ENCODE measurements at regions not wholly inside any gene's neighbourhood (a gene's known extent, or its start where the extent isn't known, plus 50 kb on each side); places are given as distances from the start of the nearest gene placed in this dataset.
A peak's percentile ranks its signal among the peaks of the same experiment; 100 is the strongest.

GRCh38 chr3:174755833-174756829 is 103.0 kb upstream of the NAALADL2 start:
- DNase-seq (ENCODE audit: insufficient read length, low spot score, missing footprints) = no peak
- Histone ChIP-seq H3K4me3 (ENCODE audit: insufficient read depth, low read length) (no peak overlapping the region), H4K20me1 (ENCODE audit: insufficient read depth, low read length) (no peaks in the 10 kb centered on the region), H3K9me3 (ENCODE audit: low read depth, low read length) (no peaks in the 10 kb centered on the region), H3K27ac (ENCODE audit: low read depth, low read length) (no peak overlapping the region), H3K4me1 (ENCODE audit: insufficient read depth, low read length) (no peaks in the 10 kb centered on the region), H3K4me2 (ENCODE audit: insufficient read depth, low read length) (no peak overlapping the region), H3K36me3 (ENCODE audit: insufficient read depth, low read length) (no peaks in the 10 kb centered on the region), H2AFZ (ENCODE audit: low read length) (no peak overlapping the region), H3K79me2 (ENCODE audit: insufficient read depth, low read length) (no peaks in the 10 kb centered on the region), H3K27me3 (ENCODE audit: insufficient read depth, low read length) (no peaks in the 10 kb centered on the region)
- TF ChIP-seq, protein P1, sequence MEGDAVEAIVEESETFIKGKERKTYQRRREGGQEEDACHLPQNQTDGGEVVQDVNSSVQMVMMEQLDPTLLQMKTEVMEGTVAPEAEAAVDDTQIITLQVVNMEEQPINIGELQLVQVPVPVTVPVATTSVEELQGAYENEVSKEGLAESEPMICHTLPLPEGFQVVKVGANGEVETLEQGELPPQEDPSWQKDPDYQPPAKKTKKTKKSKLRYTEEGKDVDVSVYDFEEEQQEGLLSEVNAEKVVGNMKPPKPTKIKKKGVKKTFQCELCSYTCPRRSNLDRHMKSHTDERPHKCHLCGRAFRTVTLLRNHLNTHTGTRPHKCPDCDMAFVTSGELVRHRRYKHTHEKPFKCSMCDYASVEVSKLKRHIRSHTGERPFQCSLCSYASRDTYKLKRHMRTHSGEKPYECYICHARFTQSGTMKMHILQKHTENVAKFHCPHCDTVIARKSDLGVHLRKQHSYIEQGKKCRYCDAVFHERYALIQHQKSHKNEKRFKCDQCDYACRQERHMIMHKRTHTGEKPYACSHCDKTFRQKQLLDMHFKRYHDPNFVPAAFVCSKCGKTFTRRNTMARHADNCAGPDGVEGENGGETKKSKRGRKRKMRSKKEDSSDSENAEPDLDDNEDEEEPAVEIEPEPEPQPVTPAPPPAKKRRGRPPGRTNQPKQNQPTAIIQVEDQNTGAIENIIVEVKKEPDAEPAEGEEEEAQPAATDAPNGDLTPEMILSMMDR (IDR thresholded peaks at IDR 0.05; ENCODE audit: extremely low read depth, low read depth, low read length) = no peak

GRCh38 chr3:174758943-174759342 is 100.2 kb upstream of the NAALADL2 start:
- Histone ChIP-seq H3K4me3 (ENCODE audit: insufficient read depth, low read length) (no peak overlapping the region), H3K4me1 (ENCODE audit: insufficient read depth, low read length) (no peaks in the 10 kb centered on the region), H4K20me1 (ENCODE audit: insufficient read depth, low read length) (no peaks in the 10 kb centered on the region), H2AFZ (ENCODE audit: low read length) (no peak overlapping the region), H3K9me3 (ENCODE audit: low read depth, low read length) (no peaks in the 10 kb centered on the region), H3K79me2 (ENCODE audit: insufficient read depth, low read length) (no peaks in the 10 kb centered on the region), H3K27me3 (ENCODE audit: insufficient read depth, low read length) (no peaks in the 10 kb centered on the region), H3K27ac (ENCODE audit: low read depth, low read length) (no peak overlapping the region), H3K4me2 (ENCODE audit: insufficient read depth, low read length) (no peak overlapping the region), H3K36me3 (ENCODE audit: insufficient read depth, low read length) (no peaks in the 10 kb centered on the region)
- TF ChIP-seq, protein P1 (IDR thresholded peaks at IDR 0.05; ENCODE audit: extremely low read depth, low read depth, low read length) = no peak
- DNase-seq (ENCODE audit: insufficient read length, low spot score, missing footprints) = no peak

DNA sequence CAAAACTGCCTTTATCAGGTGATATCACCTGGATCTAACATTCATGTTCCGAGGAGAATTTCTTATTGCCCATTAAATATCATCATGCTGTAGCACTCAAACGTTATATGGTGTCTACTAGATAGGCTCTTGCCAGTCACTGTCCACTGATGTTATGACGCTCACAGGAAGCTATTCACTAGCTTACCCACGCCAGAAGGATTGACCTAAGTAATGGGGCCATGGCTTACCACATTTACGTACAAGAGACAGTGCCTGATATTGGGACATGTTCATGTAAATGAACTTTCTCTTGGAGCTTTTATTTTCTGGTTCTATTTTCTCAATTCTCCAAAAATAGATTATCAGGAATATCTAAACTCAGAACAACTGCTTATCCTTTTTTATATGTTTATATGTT is 91.7 kb upstream of the NAALADL2 start:
- Histone ChIP-seq H3K36me3 (ENCODE audit: insufficient read depth, low read length) (no peaks in the 10 kb centered on the region), H3K4me1 (ENCODE audit: insufficient read depth, low read length) (peaks cover 13% of the 10 kb centered on the region), H3K4me2 (ENCODE audit: insufficient read depth, low read length) (peak overlapping the region; percentile 70), H3K79me2 (ENCODE audit: insufficient read depth, low read length) (no peaks in the 10 kb centered on the region), H3K4me3 (ENCODE audit: insufficient read depth, low read length) (no peak overlapping the region), H4K20me1 (ENCODE audit: insufficient read depth, low read length) (no peaks in the 10 kb centered on the region), H3K9me3 (ENCODE audit: low read depth, low read length) (no peaks in the 10 kb centered on the region), H3K27ac (ENCODE audit: low read depth, low read length) (peak overlapping the region; percentile 70), H2AFZ (ENCODE audit: low read length) (no peak overlapping the region), H3K27me3 (ENCODE audit: insufficient read depth, low read length) (no peaks in the 10 kb centered on the region)
- peak; percentile 27 for DNase-seq (ENCODE audit: insufficient read length, low spot score, missing footprints)
- TF ChIP-seq, protein P1 (IDR thresholded peaks at IDR 0.05; ENCODE audit: extremely low read depth, low read depth, low read length) = no peak

DNA sequence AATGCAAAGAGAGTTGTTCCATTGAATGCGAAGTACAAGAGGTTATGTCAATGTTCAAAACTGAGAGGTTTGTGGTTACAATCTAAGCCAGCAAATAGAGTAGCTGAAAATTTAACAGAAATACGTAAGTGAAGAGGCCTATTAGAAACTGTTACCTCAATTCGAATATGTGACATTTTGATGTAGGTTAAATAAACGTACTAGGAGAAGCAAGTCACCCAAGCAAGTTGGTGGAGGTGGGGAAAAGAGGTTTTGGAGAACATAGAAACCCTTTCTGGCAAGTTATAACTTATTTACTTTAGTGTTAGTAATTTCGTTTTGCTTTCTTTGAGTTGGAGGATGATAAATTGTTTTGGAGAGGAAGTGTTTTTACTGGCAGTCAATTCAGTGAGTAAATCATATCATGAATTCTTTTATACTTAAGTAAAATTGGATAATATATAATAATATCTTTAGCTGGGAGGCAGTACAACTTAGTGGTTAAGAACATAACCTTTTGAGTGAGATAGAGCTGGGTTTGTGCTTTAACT is 91.2 kb upstream of the NAALADL2 start:
- Histone ChIP-seq H3K4me3 (ENCODE audit: insufficient read depth, low read length) (peak overlapping the region; percentile 36), H3K36me3 (ENCODE audit: insufficient read depth, low read length) (no peaks in the 10 kb centered on the region), H3K9me3 (ENCODE audit: low read depth, low read length) (no peaks in the 10 kb centered on the region), H3K4me1 (ENCODE audit: insufficient read depth, low read length) (peaks cover 13% of the 10 kb centered on the region), H3K4me2 (ENCODE audit: insufficient read depth, low read length) (peak overlapping the region; percentile 70), H3K27me3 (ENCODE audit: insufficient read depth, low read length) (no peaks in the 10 kb centered on the region), H3K27ac (ENCODE audit: low read depth, low read length) (peak overlapping the region; percentile 70), H4K20me1 (ENCODE audit: insufficient read depth, low read length) (no peaks in the 10 kb centered on the region), H2AFZ (ENCODE audit: low read length) (peak overlapping the region; percentile 31), H3K79me2 (ENCODE audit: insufficient read depth, low read length) (no peaks in the 10 kb centered on the region)
- TF ChIP-seq, protein P1 (IDR thresholded peaks at IDR 0.05; ENCODE audit: extremely low read depth, low read depth, low read length) = no peak
- peak; percentile 62 for DNase-seq (ENCODE audit: insufficient read length, low spot score, missing footprints)
